ENCODE measurements at regions not wholly inside any gene's neighbourhood (a gene's known extent, or its start where the extent isn't known, plus 50 kb on each side); places are given as distances from the start of the nearest gene placed in this dataset.

DNA sequence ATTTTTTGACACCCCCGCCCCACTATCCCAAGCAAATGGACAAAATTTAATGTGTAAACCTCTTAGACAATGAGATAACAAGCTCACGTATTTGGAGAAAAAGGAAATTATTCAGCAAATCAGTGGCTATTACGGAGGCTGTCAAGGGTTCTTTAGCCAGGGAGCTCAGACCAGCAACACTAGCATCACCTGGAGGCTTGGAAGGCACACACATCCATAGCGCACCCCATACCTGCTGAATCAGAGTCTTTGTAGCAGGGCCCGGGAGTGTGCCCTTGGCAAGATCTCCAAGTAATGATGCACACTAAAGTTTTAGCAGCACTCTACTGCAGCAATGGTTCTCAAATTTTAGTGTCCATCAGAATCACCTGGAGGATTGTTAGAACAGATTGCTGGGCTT lies 223.2 kb upstream of the BTBD3 start:
- H3K27me3 Mint-ChIP-seq (ENCODE audit: low read depth): no peaks in the 10 kb centered on the region
- H3K4me1 Mint-ChIP-seq: no peaks in the 10 kb centered on the region
- TF ChIP-seq, protein P1, sequence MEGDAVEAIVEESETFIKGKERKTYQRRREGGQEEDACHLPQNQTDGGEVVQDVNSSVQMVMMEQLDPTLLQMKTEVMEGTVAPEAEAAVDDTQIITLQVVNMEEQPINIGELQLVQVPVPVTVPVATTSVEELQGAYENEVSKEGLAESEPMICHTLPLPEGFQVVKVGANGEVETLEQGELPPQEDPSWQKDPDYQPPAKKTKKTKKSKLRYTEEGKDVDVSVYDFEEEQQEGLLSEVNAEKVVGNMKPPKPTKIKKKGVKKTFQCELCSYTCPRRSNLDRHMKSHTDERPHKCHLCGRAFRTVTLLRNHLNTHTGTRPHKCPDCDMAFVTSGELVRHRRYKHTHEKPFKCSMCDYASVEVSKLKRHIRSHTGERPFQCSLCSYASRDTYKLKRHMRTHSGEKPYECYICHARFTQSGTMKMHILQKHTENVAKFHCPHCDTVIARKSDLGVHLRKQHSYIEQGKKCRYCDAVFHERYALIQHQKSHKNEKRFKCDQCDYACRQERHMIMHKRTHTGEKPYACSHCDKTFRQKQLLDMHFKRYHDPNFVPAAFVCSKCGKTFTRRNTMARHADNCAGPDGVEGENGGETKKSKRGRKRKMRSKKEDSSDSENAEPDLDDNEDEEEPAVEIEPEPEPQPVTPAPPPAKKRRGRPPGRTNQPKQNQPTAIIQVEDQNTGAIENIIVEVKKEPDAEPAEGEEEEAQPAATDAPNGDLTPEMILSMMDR (IDR thresholded peaks at IDR 0.05; ENCODE audit: unreplicated experiment in 3 of 3): no peak
- H3K4me3 Mint-ChIP-seq: no peak overlapping the region
- peaks cover 3% of the 10 kb centered on the region for H3K9me3 Mint-ChIP-seq
- H3K27ac Mint-ChIP-seq: no peak overlapping the region
- no peaks in the 10 kb centered on the region for H3K36me3 Mint-ChIP-seq (ENCODE audit: low read depth)

DNA sequence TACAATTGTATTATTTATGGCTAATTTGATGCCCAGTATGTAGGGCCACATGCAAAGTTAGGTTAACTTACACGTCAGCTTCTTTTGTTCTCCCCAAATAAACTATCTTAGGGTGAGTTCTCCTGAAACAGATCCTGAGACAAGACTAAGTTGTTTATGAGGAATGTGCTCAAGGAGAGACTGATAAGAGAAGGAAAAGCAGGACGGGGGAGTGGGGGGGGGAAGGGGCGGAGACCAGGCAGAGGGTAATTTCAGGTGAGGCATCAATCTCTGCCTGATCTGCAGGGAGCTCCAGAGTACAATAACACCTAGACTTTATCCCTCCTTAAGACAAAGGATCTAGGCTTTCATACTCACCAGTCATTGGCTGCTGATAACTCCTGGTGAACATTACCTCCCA lies 220.6 kb upstream of the BTBD3 start:
- no peak overlapping the region for H3K4me3 Mint-ChIP-seq
- no peaks in the 10 kb centered on the region for H3K4me1 Mint-ChIP-seq
- H3K27ac Mint-ChIP-seq: no peak overlapping the region
- peaks cover 3% of the 10 kb centered on the region for H3K9me3 Mint-ChIP-seq
- TF ChIP-seq, protein P1 (IDR thresholded peaks at IDR 0.05; ENCODE audit: unreplicated experiment in 3 of 3): no peak
- no peaks in the 10 kb centered on the region for H3K36me3 Mint-ChIP-seq (ENCODE audit: low read depth)
- H3K27me3 Mint-ChIP-seq (ENCODE audit: low read depth): no peaks in the 10 kb centered on the region

DNA sequence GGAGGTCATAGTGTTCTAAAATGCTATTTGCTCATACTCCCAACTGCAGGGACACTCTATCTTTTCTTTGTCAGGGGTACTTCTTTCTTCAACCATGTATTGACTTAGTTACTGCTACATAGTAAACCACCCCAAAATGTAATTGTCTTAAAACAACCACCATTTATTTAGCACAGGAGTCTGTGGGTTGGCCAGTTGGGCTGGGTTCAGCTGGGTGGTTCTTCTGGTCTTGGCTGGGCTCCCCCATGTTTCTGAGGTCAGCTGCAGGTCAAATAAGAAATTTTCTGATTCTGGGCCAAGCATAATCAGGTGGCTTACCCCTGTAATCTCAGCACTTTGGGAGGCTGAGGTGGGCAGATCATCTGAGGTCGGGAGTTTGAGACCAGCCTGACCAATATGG lies 220.0 kb upstream of the BTBD3 start:
- no peak overlapping the region for H3K4me3 Mint-ChIP-seq
- no peaks in the 10 kb centered on the region for H3K36me3 Mint-ChIP-seq (ENCODE audit: low read depth)
- H3K27me3 Mint-ChIP-seq (ENCODE audit: low read depth): no peaks in the 10 kb centered on the region
- H3K27ac Mint-ChIP-seq: no peak overlapping the region
- TF ChIP-seq, protein P1 (IDR thresholded peaks at IDR 0.05; ENCODE audit: unreplicated experiment in 3 of 3): no peak
- H3K9me3 Mint-ChIP-seq: peaks cover 3% of the 10 kb centered on the region
- no peaks in the 10 kb centered on the region for H3K4me1 Mint-ChIP-seq

DNA sequence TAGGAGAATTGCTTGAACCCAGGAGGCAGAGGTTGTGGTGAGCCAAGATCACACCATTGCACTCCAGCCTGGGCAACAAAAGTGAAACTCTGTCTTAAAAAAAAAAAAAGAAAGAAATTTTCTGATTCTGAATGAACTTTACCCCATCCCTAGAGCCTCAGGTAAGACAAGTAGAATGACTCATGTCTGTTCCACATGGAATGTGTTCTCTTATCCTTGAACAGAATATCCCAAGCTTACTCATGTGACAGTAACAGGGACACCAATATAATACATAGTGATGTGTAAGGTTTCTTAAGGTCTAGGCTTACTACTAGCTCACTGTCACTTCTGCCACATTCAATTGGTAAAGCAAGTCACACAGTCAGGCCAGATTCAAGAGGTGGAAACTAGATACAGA lies 219.6 kb upstream of the BTBD3 start:
- peaks cover 3% of the 10 kb centered on the region for H3K9me3 Mint-ChIP-seq
- H3K27me3 Mint-ChIP-seq (ENCODE audit: low read depth): no peaks in the 10 kb centered on the region
- H3K4me3 Mint-ChIP-seq: no peak overlapping the region
- TF ChIP-seq, protein P1 (IDR thresholded peaks at IDR 0.05; ENCODE audit: unreplicated experiment in 3 of 3): no peak
- H3K27ac Mint-ChIP-seq: no peak overlapping the region
- no peaks in the 10 kb centered on the region for H3K4me1 Mint-ChIP-seq
- H3K36me3 Mint-ChIP-seq (ENCODE audit: low read depth): no peaks in the 10 kb centered on the region

DNA sequence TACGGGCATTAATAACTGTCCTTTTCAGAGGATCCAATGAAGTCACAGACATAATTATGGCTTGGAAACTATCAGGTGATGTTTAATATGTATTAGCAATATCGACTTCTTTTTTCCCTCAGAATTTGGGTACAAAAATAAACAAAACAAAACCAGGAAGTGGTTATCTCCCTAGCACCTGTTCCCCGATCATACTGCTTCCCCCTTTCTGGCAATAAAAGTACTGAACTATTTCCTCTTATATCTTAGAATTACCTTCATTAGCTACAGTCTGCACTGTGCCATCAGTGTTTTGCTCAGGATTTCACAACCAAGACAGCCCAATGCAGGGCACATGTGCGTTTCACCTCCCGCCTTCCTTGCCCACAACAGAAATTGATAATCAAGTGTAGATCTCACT lies 216.9 kb upstream of the BTBD3 start:
- Mint-ChIP-seq H3K36me3 (ENCODE audit: low read depth) (no peaks in the 10 kb centered on the region), H3K4me3 (no peak overlapping the region), H3K4me1 (no peaks in the 10 kb centered on the region), H3K9me3 (peaks cover 9% of the 10 kb centered on the region), H3K27me3 (ENCODE audit: low read depth) (no peaks in the 10 kb centered on the region), H3K27ac (no peak overlapping the region)
- TF ChIP-seq, protein P1 (IDR thresholded peaks at IDR 0.05; ENCODE audit: unreplicated experiment in 3 of 3): no peak

DNA sequence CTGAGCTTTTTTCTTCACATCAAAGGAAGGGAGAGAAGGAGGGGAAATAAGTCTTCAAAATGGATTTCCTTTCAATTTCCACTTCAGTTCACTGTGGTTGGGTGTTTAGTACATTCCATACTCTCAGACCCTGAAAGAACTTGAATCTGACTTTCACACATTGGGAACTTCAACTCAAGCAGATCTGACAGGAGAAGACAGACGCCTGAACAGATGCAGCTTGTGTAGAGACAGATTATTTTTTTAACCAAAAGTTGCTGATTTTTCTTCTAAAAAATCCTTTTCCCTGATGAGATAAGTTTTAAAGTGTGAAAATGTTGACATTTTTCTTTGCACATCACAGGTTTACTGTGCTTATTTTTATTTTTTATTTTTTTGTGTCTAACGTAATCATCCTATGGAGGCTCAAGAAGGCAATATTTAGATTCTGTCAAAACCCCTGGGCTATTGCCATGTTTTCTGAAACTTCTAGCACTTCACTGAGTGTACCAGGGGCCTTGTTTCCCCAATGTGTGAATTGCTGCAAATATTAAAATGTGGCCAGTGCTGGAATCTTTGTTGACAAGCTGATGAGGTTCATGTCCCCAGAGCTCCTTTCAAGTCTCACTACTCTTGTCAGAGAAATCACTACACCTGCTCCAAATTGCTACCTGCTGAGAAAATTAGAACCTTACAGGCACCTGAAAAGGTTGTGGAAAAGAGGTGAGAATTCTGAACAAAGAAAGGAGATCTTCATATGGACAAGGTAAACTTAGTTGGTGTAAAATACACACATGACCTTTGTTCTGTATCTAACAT lies 214.8 kb upstream of the BTBD3 start:
- Mint-ChIP-seq H3K27me3 (ENCODE audit: low read depth) (no peaks in the 10 kb centered on the region), H3K36me3 (ENCODE audit: low read depth) (peaks cover 7% of the 10 kb centered on the region), H3K27ac (no peak overlapping the region), H3K4me3 (no peak overlapping the region), H3K9me3 (peaks cover 15% of the 10 kb centered on the region), H3K4me1 (no peaks in the 10 kb centered on the region)
- TF ChIP-seq, protein P1 (IDR thresholded peaks at IDR 0.05; ENCODE audit: unreplicated experiment in 3 of 3): no peak

Data from nephron (organoid).